HEK293T (cell line): ENCODE measurements at regions not wholly inside any gene's neighbourhood (a gene's known extent, or its start where the extent isn't known, plus 50 kb on each side); places are given as distances from the start of the nearest gene placed in this dataset.

Source experiments
- ARNT ChIP-seq: fragments of 450-650 bp; IDR thresholded peaks from 2 replicates; pipeline ENCODE4 v1.6.1; 2017; ENCODE audit warnings: mild to moderate bottlenecking
- BHLHE40 ChIP-seq: fragments of 450-650 bp; IDR thresholded peaks from 2 replicates; pipeline ENCODE4 v1.6.1; 2016; ENCODE audit warnings: mild to moderate bottlenecking, moderate library complexity, borderline replicate concordance
- ELF4 ChIP-seq: fragments of 450-650 bp; IDR thresholded peaks from 2 replicates; pipeline ENCODE4 v1.6.1; 2017; ENCODE audit warnings: antibody characterized with exemption
- FOXM1 ChIP-seq: fragments of 450-650 bp; IDR thresholded peaks from 2 replicates; pipeline ENCODE4 v1.6.1; 2017; ENCODE audit warnings: mild to moderate bottlenecking, borderline replicate concordance
- HDGF ChIP-seq: fragments of 450-650 bp; IDR thresholded peaks from 2 replicates; pipeline ENCODE4 v1.6.1; 2017; ENCODE audit warnings: antibody characterized with exemption, borderline replicate concordance
- L3MBTL2 ChIP-seq: fragments of 450-650 bp; conservative IDR thresholded peaks from 2 replicates; pipeline ENCODE4 v1.6.1; 2016; ENCODE audit warnings: mild to moderate bottlenecking
- LEF1 ChIP-seq: fragments of 450-650 bp; IDR thresholded peaks from 2 replicates; pipeline ENCODE4 v1.6.1; 2017; ENCODE audit warnings: mild to moderate bottlenecking, borderline replicate concordance
- PKNOX1 ChIP-seq: fragments of 450-650 bp; IDR thresholded peaks from 2 replicates; pipeline ENCODE4 v1.6.1; 2016
- SP1 ChIP-seq: fragments of 450-650 bp; IDR thresholded peaks from 2 replicates; pipeline ENCODE4 v1.6.1; 2017
- SUZ12 ChIP-seq: fragments of 450-650 bp; IDR thresholded peaks from 2 replicates; pipeline ENCODE4 v1.6.1; 2016; ENCODE audit warnings: mild to moderate bottlenecking
- ZNF384 ChIP-seq: fragments of 450-650 bp; IDR thresholded peaks from 2 replicates; pipeline ENCODE4 v1.6.1; 2016

- TF ChIP-seq PKNOX1 (no peak), BHLHE40 (no peak), SP1 (no peak), ARNT (no peak), LEF1 (no peak), SUZ12 (no peak), ZNF384 (no peak), FOXM1 (no peak), L3MBTL2 (no peak), HDGF (no peak), ELF4 (no peak)
Measured at GRCh38 chr13:47374741-47375140, 477.9 kb upstream of the HTR2A start.
